GM21515 (cell line): ENCODE measurements at regions not wholly inside any gene's neighbourhood (a gene's known extent, or its start where the extent isn't known, plus 50 kb on each side); places are given as distances from the start of the nearest gene placed in this dataset.
"Not testable (repeated sequence)": the region's sequence is repeated elsewhere in the genome, so short reads cannot be mapped to it uniquely, and the experiment has no call there.

Experiments used
- ATAC-seq: cut with Tn5 transposase; IDR thresholded peaks from one replicate; pipeline ENCODE4 v1.9.1; 2021; ENCODE audit not compliant: unreplicated experiment

- ATAC-seq, result not testable (repeated sequence)
Observed at GRCh38 chr16:88145824-88146405, 194.7 kb downstream of the BANP start.

- not testable (repeated sequence) for ATAC-seq
Observed at GRCh38 chr16:88148078-88148477, 196.8 kb downstream of the BANP start.

- not testable (repeated sequence) for ATAC-seq
Observed at GRCh38 chr16:88148682-88149081, 197.4 kb downstream of the BANP start.

- not testable (repeated sequence) for ATAC-seq
Observed at GRCh38 chr16:88149158-88149603, 197.9 kb downstream of the BANP start.

GRCh38 chr16:88149663-88150062 is 198.4 kb downstream of the BANP start:
- ATAC-seq, result not testable (repeated sequence)

- not testable (repeated sequence) for ATAC-seq
Observed at GRCh38 chr16:88150456-88151128, 199.4 kb downstream of the BANP start.

GRCh38 chr16:88151129-88151499 is 199.9 kb downstream of the BANP start:
- not testable (repeated sequence) for ATAC-seq

GRCh38 chr16:88151859-88152843 is 200.9 kb downstream of the BANP start:
- ATAC-seq, result not testable (repeated sequence)

- ATAC-seq, result not testable (repeated sequence)
Observed at GRCh38 chr16:88152879-88153278, 201.6 kb downstream of the BANP start.

- not testable (repeated sequence) for ATAC-seq
Observed at GRCh38 chr16:88153516-88153915, 202.3 kb downstream of the BANP start.

- not testable (repeated sequence) for ATAC-seq
Observed at GRCh38 chr16:88154886-88155285, 203.7 kb downstream of the BANP start.

GRCh38 chr16:88155681-88156080 is 204.4 kb downstream of the BANP start:
- not testable (repeated sequence) for ATAC-seq

- not testable (repeated sequence) for ATAC-seq
Observed at GRCh38 chr16:88156640-88157283, 205.5 kb downstream of the BANP start.

- not testable (repeated sequence) for ATAC-seq
Observed at GRCh38 chr16:88157686-88158085, 206.5 kb downstream of the BANP start.

- ATAC-seq, result not testable (repeated sequence)
Observed at GRCh38 chr16:88158256-88159045, 207.2 kb downstream of the BANP start.

- ATAC-seq, result not testable (repeated sequence)
Observed at GRCh38 chr16:88159046-88159896, 208.0 kb downstream of the BANP start.

- ATAC-seq, result not testable (repeated sequence)
Observed at GRCh38 chr16:88159897-88160335, 208.7 kb downstream of the BANP start.

GRCh38 chr16:88161191-88161590 is 210.0 kb downstream of the BANP start:
- ATAC-seq, result not testable (repeated sequence)
